ENCODE measurements at regions not wholly inside any gene's neighbourhood (a gene's known extent, or its start where the extent isn't known, plus 50 kb on each side); places are given as distances from the start of the nearest gene placed in this dataset.

- DNase-seq (ENCODE audit: low spot score, unreplicated experiment): no peak
- no peak for TF ChIP-seq CTCF (IDR thresholded peaks at IDR 0.05; ENCODE audit: unreplicated experiment)
- Mint-ChIP-seq H3K4me3 (ENCODE audit: low read depth) (no peak overlapping the region), H3K27me3 (no peaks in the 10 kb centered on the region), H3K27ac (no peak overlapping the region), H3K4me1 (ENCODE audit: low read depth) (peaks cover 3% of the 10 kb centered on the region), H3K9me3 (ENCODE audit: low read depth) (no peaks in the 10 kb centered on the region), H3K36me3 (ENCODE audit: insufficient read depth) (peaks cover 8% of the 10 kb centered on the region)
Observed at GRCh38 chr13:73945871-73946270, 188.3 kb downstream of the KLF12 start.

GRCh38 chr13:73945382-73945781 lies 188.8 kb downstream of the KLF12 start:
- H3K4me3 Mint-ChIP-seq (ENCODE audit: low read depth): no peak overlapping the region
- no peaks in the 10 kb centered on the region for H3K9me3 Mint-ChIP-seq (ENCODE audit: low read depth)
- peaks cover 3% of the 10 kb centered on the region for H3K4me1 Mint-ChIP-seq (ENCODE audit: low read depth)
- H3K36me3 Mint-ChIP-seq (ENCODE audit: insufficient read depth): peaks cover 8% of the 10 kb centered on the region
- H3K27ac Mint-ChIP-seq: no peak overlapping the region
- no peaks in the 10 kb centered on the region for H3K27me3 Mint-ChIP-seq
- TF ChIP-seq CTCF (IDR thresholded peaks at IDR 0.05; ENCODE audit: unreplicated experiment): no peak
- DNase-seq (ENCODE audit: low spot score, unreplicated experiment): no peak

- TF ChIP-seq CTCF (IDR thresholded peaks at IDR 0.05; ENCODE audit: unreplicated experiment): no peak
- Mint-ChIP-seq H3K27ac (no peak overlapping the region), H3K4me1 (ENCODE audit: low read depth) (peaks cover 3% of the 10 kb centered on the region), H3K4me3 (ENCODE audit: low read depth) (no peak overlapping the region), H3K36me3 (ENCODE audit: insufficient read depth) (peaks cover 8% of the 10 kb centered on the region), H3K27me3 (no peaks in the 10 kb centered on the region), H3K9me3 (ENCODE audit: low read depth) (no peaks in the 10 kb centered on the region)
- no peak for DNase-seq (ENCODE audit: low spot score, unreplicated experiment)
Observed at GRCh38 chr13:73943965-73944233, 190.3 kb downstream of the KLF12 start.

- Mint-ChIP-seq H3K36me3 (ENCODE audit: insufficient read depth) (peaks cover 8% of the 10 kb centered on the region), H3K4me3 (ENCODE audit: low read depth) (no peak overlapping the region), H3K9me3 (ENCODE audit: low read depth) (no peaks in the 10 kb centered on the region), H3K4me1 (ENCODE audit: low read depth) (peaks cover 4% of the 10 kb centered on the region), H3K27me3 (no peaks in the 10 kb centered on the region), H3K27ac (no peak overlapping the region)
- no peak for DNase-seq (ENCODE audit: low spot score, unreplicated experiment)
- no peak for TF ChIP-seq CTCF (IDR thresholded peaks at IDR 0.05; ENCODE audit: unreplicated experiment)
Observed at GRCh38 chr13:73943137-73943964, 190.9 kb downstream of the KLF12 start.

- H3K4me3 Mint-ChIP-seq (ENCODE audit: low read depth): no peak overlapping the region
- no peak for TF ChIP-seq CTCF (IDR thresholded peaks at IDR 0.05; ENCODE audit: unreplicated experiment)
Observed at GRCh38 chr13:73941752-73942151, 192.5 kb downstream of the KLF12 start.

More at GRCh38 chr13:73941752-73942151, 192.5 kb downstream of the KLF12 start:
- no peak overlapping the region for H3K27ac Mint-ChIP-seq
- H3K9me3 Mint-ChIP-seq (ENCODE audit: low read depth): no peaks in the 10 kb centered on the region
- H3K4me1 Mint-ChIP-seq (ENCODE audit: low read depth): peaks cover 7% of the 10 kb centered on the region
- peaks cover 8% of the 10 kb centered on the region for H3K36me3 Mint-ChIP-seq (ENCODE audit: insufficient read depth)
- no peak for DNase-seq (ENCODE audit: low spot score, unreplicated experiment)
- H3K27me3 Mint-ChIP-seq: no peaks in the 10 kb centered on the region

All from progenitor cell of endocrine pancreas (in vitro differentiated cells).